Central memory CD8-positive, alpha-beta T cell (primary cell): ENCODE measurements at regions not wholly inside any gene's neighbourhood (a gene's known extent, or its start where the extent isn't known, plus 50 kb on each side); places are given as distances from the start of the nearest gene placed in this dataset.

Experiments used
- ATAC-seq: fragments of 150-1000 bp; cut with Tn5 transposase; replicated peaks from 2 replicates; pipeline ENCODE4 v1.10.0; 2022; ENCODE audit warnings: mild to moderate bottlenecking, moderate FRiP score, moderate number of reproducible peaks; ENCODE audit not compliant: poor library complexity, severe bottlenecking; ENCODE audit errors: extremely low read depth
- DNase-seq, 2 donors: peaks; one replicate each; pipeline ENCODE4 v3.0.0; 2021; ENCODE audit warnings: low spot score in 2 of 2
- H3K27ac Mint-ChIP-seq: one replicate; pipeline ENCODE4 v1.8.0; 2022; ENCODE audit warnings: low read depth, mild to moderate bottlenecking, moderate library complexity, mixed read lengths
- H3K27me3 Mint-ChIP-seq: one replicate; pipeline ENCODE4 v1.8.0; 2022; ENCODE audit warnings: mixed read lengths
- H3K36me3 Mint-ChIP-seq: one replicate; pipeline ENCODE4 v1.8.0; 2022; ENCODE audit warnings: mild to moderate bottlenecking, moderate library complexity, mixed read lengths; ENCODE audit not compliant: insufficient read depth
- H3K4me1 Mint-ChIP-seq: one replicate; pipeline ENCODE4 v1.8.0; 2022; ENCODE audit warnings: mixed read lengths
- H3K4me3 Mint-ChIP-seq: one replicate; pipeline ENCODE4 v1.8.0; 2022; ENCODE audit warnings: mild to moderate bottlenecking, moderate library complexity, mixed read lengths
- H3K9me3 Mint-ChIP-seq: one replicate; pipeline ENCODE4 v1.8.0; 2022; ENCODE audit warnings: mixed read lengths

- DNase-seq (no peak), ATAC-seq (no peak)
- Mint-ChIP-seq H3K9me3 (peaks cover 16% of the 10 kb centered on the region), H3K4me3 (no peak overlapping the region), H3K27ac (no peak overlapping the region), H3K4me1 (no peaks in the 10 kb centered on the region), H3K27me3 (no peaks in the 10 kb centered on the region), H3K36me3 (no peaks in the 10 kb centered on the region)
Measured at GRCh38 chr1:83028467-83028866, 970.5 kb downstream of the TTLL7 start.

GRCh38 chr1:83027511-83027910 is 971.4 kb downstream of the TTLL7 start:
- Mint-ChIP-seq H3K36me3 (no peaks in the 10 kb centered on the region), H3K27ac (no peak overlapping the region), H3K27me3 (no peaks in the 10 kb centered on the region), H3K4me3 (no peak overlapping the region), H3K4me1 (no peaks in the 10 kb centered on the region), H3K9me3 (peaks cover 7% of the 10 kb centered on the region)
- no peak for ATAC-seq
- no peak for DNase-seq

GRCh38 chr1:83026745-83027144 is 972.2 kb downstream of the TTLL7 start:
- ATAC-seq (no peak), DNase-seq (no peak)
- Mint-ChIP-seq H3K27ac (no peak overlapping the region), H3K4me3 (no peak overlapping the region), H3K36me3 (no peaks in the 10 kb centered on the region), H3K9me3 (peaks cover 7% of the 10 kb centered on the region), H3K27me3 (no peaks in the 10 kb centered on the region), H3K4me1 (no peaks in the 10 kb centered on the region)

GRCh38 chr1:83024251-83024767 is 974.6 kb downstream of the TTLL7 start:
- peaks cover 6% of the 10 kb centered on the region for H3K9me3 Mint-ChIP-seq
- H3K27me3 Mint-ChIP-seq, result no peaks in the 10 kb centered on the region
- DNase-seq (no peak), ATAC-seq (no peak)
- H3K36me3 Mint-ChIP-seq, result no peaks in the 10 kb centered on the region
- no peak overlapping the region for H3K27ac Mint-ChIP-seq
- H3K4me3 Mint-ChIP-seq, result no peak overlapping the region
- no peaks in the 10 kb centered on the region for H3K4me1 Mint-ChIP-seq

- no peaks in the 10 kb centered on the region for H3K4me1 Mint-ChIP-seq
- no peaks in the 10 kb centered on the region for H3K27me3 Mint-ChIP-seq
- no peak overlapping the region for H3K27ac Mint-ChIP-seq
- no peak overlapping the region for H3K4me3 Mint-ChIP-seq
- peaks cover 6% of the 10 kb centered on the region for H3K9me3 Mint-ChIP-seq
- no peaks in the 10 kb centered on the region for H3K36me3 Mint-ChIP-seq
- DNase-seq (no peak), ATAC-seq (no peak)
Measured at GRCh38 chr1:83023212-83023611, 975.7 kb downstream of the TTLL7 start.

- no peaks in the 10 kb centered on the region for H3K27me3 Mint-ChIP-seq
- no peak overlapping the region for H3K27ac Mint-ChIP-seq
- peaks cover 6% of the 10 kb centered on the region for H3K9me3 Mint-ChIP-seq
- DNase-seq (no peak), ATAC-seq (no peak)
- H3K4me1 Mint-ChIP-seq, result no peaks in the 10 kb centered on the region
- no peaks in the 10 kb centered on the region for H3K36me3 Mint-ChIP-seq
- no peak overlapping the region for H3K4me3 Mint-ChIP-seq
Measured at GRCh38 chr1:83022206-83022605, 976.7 kb downstream of the TTLL7 start.

GRCh38 chr1:83017701-83018100 is 981.2 kb downstream of the TTLL7 start:
- no peak for DNase-seq
- no peak overlapping the region for H3K4me3 Mint-ChIP-seq
- peaks cover 12% of the 10 kb centered on the region for H3K9me3 Mint-ChIP-seq
- ATAC-seq, result no peak
- H3K36me3 Mint-ChIP-seq, result no peaks in the 10 kb centered on the region
- H3K4me1 Mint-ChIP-seq, result no peaks in the 10 kb centered on the region
- no peak overlapping the region for H3K27ac Mint-ChIP-seq
- H3K27me3 Mint-ChIP-seq, result no peaks in the 10 kb centered on the region

- DNase-seq, result no peak
- peaks cover 12% of the 10 kb centered on the region for H3K9me3 Mint-ChIP-seq
- no peaks in the 10 kb centered on the region for H3K36me3 Mint-ChIP-seq
- no peaks in the 10 kb centered on the region for H3K4me1 Mint-ChIP-seq
- H3K27ac Mint-ChIP-seq, result no peak overlapping the region
- H3K27me3 Mint-ChIP-seq, result no peaks in the 10 kb centered on the region
- no peak overlapping the region for H3K4me3 Mint-ChIP-seq
- no peak for ATAC-seq
Measured at GRCh38 chr1:83017276-83017675, 981.7 kb downstream of the TTLL7 start.

GRCh38 chr1:83016354-83016849 is 982.5 kb downstream of the TTLL7 start:
- H3K27ac Mint-ChIP-seq, result no peak overlapping the region
- no peaks in the 10 kb centered on the region for H3K27me3 Mint-ChIP-seq
- DNase-seq (no peak), ATAC-seq (no peak)
- no peaks in the 10 kb centered on the region for H3K36me3 Mint-ChIP-seq
- H3K4me1 Mint-ChIP-seq, result no peaks in the 10 kb centered on the region
- H3K4me3 Mint-ChIP-seq, result no peak overlapping the region
- H3K9me3 Mint-ChIP-seq, result peaks cover 12% of the 10 kb centered on the region

GRCh38 chr1:83015163-83015562 is 983.8 kb downstream of the TTLL7 start:
- ATAC-seq (no peak), DNase-seq (no peak)
- H3K9me3 Mint-ChIP-seq, result peaks cover 10% of the 10 kb centered on the region
- no peaks in the 10 kb centered on the region for H3K36me3 Mint-ChIP-seq
- no peaks in the 10 kb centered on the region for H3K4me1 Mint-ChIP-seq
- no peak overlapping the region for H3K27ac Mint-ChIP-seq
- H3K27me3 Mint-ChIP-seq, result no peaks in the 10 kb centered on the region
- H3K4me3 Mint-ChIP-seq, result no peak overlapping the region

GRCh38 chr1:83012950-83013349 is 986.0 kb downstream of the TTLL7 start:
- no peaks in the 10 kb centered on the region for H3K36me3 Mint-ChIP-seq
- no peak for DNase-seq

GRCh38 chr1:83011265-83011664 is 987.7 kb downstream of the TTLL7 start:
- Mint-ChIP-seq H3K27me3 (no peaks in the 10 kb centered on the region), H3K27ac (no peak overlapping the region), H3K36me3 (no peaks in the 10 kb centered on the region), H3K9me3 (peaks cover 20% of the 10 kb centered on the region), H3K4me3 (no peak overlapping the region), H3K4me1 (no peaks in the 10 kb centered on the region)
- ATAC-seq (no peak), DNase-seq (no peak)

More at GRCh38 chr1:83012950-83013349, 986.0 kb downstream of the TTLL7 start:
- H3K4me1 Mint-ChIP-seq, result no peaks in the 10 kb centered on the region
- peaks cover 20% of the 10 kb centered on the region for H3K9me3 Mint-ChIP-seq
- no peak for ATAC-seq
- no peaks in the 10 kb centered on the region for H3K27me3 Mint-ChIP-seq
- H3K4me3 Mint-ChIP-seq, result no peak overlapping the region
- H3K27ac Mint-ChIP-seq, result no peak overlapping the region

- peaks cover 26% of the 10 kb centered on the region for H3K9me3 Mint-ChIP-seq
- no peaks in the 10 kb centered on the region for H3K36me3 Mint-ChIP-seq
- H3K4me1 Mint-ChIP-seq, result no peaks in the 10 kb centered on the region
- H3K27me3 Mint-ChIP-seq, result no peaks in the 10 kb centered on the region
- H3K27ac Mint-ChIP-seq, result no peak overlapping the region
- DNase-seq (no peak), ATAC-seq (no peak)
- H3K4me3 Mint-ChIP-seq, result no peak overlapping the region
Measured at GRCh38 chr1:83006271-83006670, 992.7 kb downstream of the TTLL7 start.

GRCh38 chr1:83000286-83000685 is 998.6 kb downstream of the TTLL7 start:
- H3K4me1 Mint-ChIP-seq, result no peaks in the 10 kb centered on the region
- H3K27me3 Mint-ChIP-seq, result no peaks in the 10 kb centered on the region
- no peak overlapping the region for H3K4me3 Mint-ChIP-seq
- H3K9me3 Mint-ChIP-seq, result peaks cover 17% of the 10 kb centered on the region
- H3K27ac Mint-ChIP-seq, result no peak overlapping the region
- ATAC-seq (no peak), DNase-seq (no peak)
- H3K36me3 Mint-ChIP-seq, result peaks cover 2% of the 10 kb centered on the region
